HG03558 (cell line): ENCODE measurements at regions not wholly inside any gene's neighbourhood (a gene's known extent, or its start where the extent isn't known, plus 50 kb on each side); places are given as distances from the start of the nearest gene placed in this dataset.
A peak's percentile ranks its signal among the peaks of the same experiment; 100 is the strongest.
"Not testable (repeated sequence)": the region's sequence is repeated elsewhere in the genome, so short reads cannot be mapped to it uniquely, and the experiment has no call there.

ENCODE experiments used
- ATAC-seq: cut with Tn5 transposase; IDR thresholded peaks from one replicate; pipeline ENCODE4 v1.9.1; 2021; ENCODE audit warnings: moderate number of reproducible peaks; ENCODE audit not compliant: unreplicated experiment; ENCODE audit errors: extremely low read depth

DNA sequence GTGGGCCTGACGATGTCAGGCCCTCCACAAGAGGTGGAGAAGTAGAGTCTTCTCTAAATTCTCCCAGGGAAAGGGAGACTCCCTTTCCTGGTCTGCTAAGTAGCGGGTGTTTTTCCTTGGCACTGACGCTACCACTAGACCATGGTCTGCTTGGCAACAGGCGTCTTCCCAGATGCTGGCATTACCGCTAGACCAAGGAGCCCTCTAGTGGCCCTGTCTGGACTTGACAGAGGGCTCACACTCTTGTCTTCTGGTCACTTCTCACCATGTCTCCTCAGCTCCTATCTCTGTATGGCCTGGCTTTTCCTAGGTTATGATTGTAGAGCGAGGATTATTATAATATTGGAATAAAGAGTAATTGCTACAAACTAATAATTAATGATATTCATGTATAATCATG is 51.1 kb upstream of the RASSF6 start:
- not testable (repeated sequence) for ATAC-seq

DNA sequence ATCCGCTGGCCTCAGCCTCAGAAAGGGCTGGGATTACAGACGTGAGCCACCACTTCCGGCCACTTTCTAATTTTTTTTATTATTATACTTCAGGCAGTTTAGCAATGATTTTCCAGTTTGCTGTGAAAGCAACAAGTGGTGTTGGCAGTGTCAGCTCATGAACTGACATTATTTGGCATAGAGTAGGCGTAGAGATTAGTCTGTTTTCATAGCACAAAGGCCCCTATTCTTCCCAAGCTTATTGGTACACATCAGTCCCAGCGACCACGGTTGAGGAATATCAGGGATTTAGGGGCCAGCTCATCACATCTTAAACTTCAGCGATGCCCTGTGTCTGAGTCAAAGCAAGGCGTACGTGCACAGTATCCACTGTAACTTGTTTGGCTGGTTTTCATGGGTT is 53.0 kb upstream of the RASSF6 start:
- ATAC-seq = no peak

DNA sequence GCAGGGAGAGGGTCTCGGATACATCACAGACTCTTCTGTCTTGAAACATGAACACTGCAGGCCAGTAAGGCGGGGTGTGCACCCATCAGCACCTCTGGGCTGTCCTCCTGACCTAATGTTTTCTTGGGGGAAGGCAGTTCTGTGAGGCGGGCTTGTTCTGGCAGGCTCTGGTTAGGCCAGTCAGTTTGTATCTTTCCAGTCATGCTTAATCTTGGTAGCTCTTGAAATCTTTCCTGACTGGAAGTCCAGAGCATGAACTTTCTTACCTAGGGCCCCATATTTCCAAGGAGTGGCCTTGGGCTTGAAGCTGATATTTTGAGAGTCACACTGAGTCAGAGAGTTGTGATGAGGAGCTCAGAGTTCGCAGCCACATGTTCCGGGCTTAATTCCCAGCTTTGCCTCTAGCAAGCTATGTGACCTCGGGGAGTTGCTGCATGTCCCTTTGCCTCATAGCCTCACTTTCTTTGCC is 54.2 kb upstream of the RASSF6 start:
- no peak for ATAC-seq

DNA sequence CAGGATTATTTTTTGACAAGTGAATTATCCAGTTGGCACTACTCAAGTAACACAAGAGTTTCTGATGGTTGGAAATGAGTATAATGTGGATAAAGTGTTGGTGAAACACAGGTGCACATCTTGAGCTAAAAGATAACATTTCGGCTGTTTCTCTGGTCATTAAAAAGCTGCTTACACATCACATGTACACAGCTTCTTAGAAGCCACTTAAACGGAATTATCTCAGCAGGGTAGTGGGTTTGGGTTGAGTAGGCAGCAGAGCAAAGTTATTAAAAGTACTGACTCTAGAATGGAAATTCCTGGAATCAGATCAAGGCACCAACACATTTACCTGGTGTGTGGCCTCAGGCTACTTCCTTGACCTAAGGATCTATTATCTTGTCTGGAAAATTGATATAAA is 55.4 kb upstream of the RASSF6 start:
- no peak for ATAC-seq

DNA sequence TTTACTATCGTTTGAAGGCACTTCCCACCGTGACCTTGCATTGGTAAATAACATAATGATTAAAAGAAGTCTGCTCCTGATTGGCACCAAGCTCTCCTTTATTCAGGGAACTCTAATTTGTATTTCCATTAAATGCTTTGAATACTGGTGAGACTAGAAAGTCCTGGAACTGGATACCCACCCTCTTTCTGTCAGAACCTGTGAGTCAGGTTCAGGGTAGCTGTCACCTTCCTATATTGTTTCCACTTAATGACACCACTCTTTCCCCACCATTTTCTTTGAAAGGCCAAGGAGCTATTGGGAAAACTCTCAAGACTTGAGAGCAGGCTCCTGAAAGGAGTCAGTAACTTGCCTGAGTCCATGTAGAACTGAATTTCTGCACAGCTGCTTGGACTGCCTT is 55.9 kb upstream of the RASSF6 start:
- no peak for ATAC-seq

DNA sequence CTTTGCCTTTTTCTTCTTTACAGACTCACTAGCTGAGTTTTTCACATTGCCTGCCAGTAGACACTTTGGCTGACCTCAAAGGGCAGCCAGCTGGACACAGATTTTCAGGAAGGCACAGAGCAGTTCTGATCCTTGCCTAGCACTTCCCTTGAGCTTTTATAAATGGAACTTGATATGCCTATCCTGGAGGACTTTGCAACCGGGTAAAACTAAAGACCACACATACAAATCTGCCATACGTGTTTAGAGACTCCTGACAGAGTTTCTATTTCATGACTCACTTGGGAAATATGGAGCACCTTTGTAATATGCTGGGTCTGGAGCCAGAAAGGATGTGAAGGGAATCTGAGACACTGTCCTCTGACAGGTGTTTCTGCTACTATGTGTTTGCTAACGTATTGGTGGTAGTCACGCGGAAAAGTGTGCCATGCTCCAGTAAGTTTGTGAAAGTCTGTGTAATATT is 56.7 kb upstream of the RASSF6 start:
- ATAC-seq = peak; percentile 76

DNA sequence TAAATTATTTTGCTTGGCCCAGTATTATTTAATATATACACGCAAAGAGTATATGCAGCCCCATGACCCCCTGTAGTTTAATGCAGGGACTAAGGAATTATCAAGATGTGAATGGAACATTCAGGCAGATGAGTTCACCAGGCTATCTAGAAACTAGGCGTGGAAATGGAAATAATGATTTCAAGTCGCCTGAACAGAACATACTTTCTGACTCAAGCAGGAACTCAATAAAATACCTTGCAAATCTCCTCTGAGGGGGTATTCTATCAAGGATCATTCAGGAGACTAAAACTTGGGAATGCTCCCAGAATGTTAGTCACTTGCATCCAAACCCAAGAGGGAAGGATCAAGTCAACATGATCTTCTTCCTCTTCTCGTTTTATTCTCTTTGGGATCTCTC is 59.6 kb upstream of the RASSF6 start:
- ATAC-seq = no peak

DNA sequence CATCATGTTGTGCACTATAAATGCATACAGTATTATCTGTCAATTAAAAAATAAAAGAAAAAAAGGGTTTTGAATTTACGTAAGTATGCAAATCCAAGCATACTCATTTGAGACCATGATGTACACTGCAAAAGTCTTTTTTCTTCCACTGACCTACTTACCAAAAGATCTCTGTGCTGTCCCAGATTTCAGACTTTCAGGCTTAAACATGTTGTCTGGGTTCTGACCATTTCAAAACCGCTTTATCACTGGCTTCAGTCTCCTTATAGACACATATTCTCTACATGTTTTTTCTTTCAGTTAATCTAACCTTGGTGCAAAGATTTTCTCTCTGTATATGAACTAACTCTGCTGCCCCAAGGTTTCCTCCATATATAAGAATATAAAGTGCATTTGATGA is 58.6 kb upstream of the CXCL8 start:
- ATAC-seq = no peak

DNA sequence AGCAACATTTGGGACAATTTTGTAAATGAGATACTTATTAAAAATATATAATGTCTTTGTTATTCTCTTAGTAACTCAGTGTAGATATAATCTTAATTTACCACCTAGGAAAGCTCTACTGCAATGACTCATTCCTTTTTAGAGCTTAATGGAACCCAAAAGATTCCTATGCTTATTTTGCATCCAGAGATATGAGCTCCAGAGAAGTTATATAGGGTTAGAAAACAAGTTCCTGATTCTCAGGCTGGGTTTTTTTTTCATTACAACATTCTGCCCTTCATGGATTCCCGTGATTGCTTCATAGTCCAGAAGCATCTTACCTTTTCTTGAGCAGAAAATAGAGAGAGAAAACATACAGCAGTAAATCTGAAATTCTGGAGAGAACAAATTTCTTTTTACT is 57.9 kb upstream of the CXCL8 start:
- ATAC-seq = no peak

DNA sequence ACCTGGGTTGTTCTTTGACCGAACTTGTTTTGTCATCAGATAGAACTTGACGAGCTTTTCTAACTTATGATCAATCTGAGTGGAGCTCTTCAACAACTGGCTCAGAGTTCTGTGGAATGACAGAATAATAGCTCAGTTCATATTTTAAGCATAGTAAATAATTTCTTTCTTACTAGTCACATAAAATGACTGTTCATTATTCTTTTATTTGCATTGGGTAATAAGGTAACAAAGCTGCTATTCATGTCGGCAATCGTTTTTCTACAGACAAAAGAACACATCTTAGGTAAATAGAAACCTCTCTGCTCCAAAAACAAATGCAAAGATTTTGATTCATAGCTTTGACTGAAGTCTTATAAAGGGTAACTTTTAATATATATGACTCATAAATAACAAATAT is 57.3 kb upstream of the CXCL8 start:
- no peak for ATAC-seq

DNA sequence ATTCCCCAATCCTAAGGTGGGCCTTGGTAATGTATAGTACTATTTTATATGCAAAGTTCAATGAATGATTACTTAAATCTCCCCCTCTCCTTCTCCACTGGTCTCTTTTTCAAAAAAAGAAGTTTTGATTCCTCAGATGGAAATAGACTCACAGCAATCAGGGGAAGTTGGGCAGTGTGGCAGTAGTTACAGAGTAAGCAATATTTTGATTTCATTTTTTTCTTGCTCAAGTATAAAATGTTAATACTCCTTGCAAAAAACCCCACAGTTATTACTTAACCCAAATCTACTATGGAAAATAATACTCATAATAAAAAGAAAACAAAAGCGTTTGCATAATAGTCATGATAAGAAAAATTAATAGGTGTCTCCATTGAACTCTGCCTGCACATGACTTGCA is 56.9 kb upstream of the CXCL8 start:
- ATAC-seq = no peak

DNA sequence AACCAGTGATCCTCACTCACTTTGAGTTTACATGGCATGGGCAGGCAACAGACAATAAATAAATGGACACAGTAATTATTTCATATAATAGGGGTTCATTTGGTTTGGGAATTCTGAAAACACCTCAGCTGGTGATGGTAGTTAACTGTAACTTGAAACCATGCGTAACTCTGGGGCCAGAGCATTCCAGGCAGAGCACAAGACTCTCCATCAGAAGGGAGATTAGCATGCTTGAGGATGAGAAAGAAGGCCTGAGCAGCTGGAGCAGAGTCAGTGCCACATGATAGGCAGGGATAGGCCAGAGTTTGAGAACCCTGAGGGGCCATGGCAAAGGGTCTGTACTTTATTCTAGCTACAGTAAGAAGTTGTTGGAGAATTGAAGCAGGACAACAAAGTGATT is 56.3 kb upstream of the CXCL8 start:
- no peak for ATAC-seq

DNA sequence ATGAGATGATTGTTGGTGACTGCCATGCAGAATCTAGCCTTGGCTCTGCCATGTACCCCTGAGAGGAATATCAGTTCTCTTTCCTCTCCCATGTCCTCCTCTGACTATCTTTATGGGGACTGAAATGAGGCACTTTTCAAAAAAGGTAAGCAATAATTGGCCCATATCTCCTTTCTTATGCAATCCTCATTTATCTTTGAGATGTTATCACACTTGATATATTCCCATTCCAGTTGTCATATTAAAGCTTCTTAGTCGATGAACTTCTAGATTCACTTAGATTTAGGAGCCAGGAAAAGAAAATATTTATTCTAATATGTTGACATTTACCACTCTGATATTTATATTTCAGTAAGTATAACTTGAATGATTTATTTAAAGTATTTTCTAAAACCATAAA is 55.3 kb upstream of the CXCL8 start:
- no peak for ATAC-seq

DNA sequence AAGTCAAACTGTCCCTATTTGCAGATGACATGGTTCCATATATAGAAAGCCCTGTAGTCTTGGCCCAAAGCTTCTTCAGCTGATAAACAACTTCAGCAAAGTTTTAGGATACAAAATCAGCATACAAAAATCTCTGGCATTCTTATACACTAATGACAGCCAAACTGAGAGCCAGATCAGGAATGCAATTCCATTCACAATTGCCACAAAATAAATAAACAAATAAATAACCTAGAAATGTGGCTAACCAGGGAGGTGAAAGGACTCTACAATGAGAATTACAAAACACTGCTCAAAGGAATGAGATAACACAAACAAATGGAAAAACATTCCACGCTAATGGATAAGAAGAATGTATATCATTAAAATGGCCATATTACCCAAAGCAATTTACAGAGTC is 52.9 kb upstream of the CXCL8 start:
- ATAC-seq = no peak

DNA sequence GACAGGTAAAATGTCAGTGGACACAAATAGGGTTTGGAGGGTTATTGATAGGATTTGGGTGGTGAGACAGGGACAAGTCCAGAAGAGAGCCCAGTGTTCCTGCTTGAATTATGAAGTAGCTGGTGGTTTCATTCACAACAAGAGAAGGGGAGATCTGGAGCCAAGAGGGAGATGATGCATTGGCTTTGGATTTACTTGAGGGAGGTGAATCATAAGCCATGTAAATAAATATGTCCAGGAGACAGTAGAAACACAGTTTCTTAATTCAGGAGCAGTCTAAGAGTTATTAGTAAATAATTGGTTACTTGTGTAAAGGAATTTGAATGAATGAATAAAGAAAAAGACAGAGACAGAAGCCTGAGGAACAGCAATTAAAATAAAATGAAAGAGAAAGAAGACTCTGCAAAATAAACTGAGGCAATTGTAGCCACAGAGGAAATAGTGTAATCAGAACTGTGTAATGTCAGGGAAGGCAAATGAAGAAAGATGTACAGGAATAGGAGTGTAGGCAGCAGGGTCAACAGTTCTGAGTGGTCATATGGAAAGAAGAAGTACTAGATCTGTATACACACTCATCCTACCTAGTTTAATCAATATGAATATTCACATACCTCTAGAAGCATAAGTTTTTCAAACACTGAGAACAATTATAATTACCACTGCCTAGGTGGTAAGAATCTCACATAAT is 50.2 kb upstream of the CXCL8 start:
- ATAC-seq = no peak
